A673 (cell line): ENCODE measurements at regions not wholly inside any gene's neighbourhood (a gene's known extent, or its start where the extent isn't known, plus 50 kb on each side); places are given as distances from the start of the nearest gene placed in this dataset.

Experiments used
- EZH2 ChIP-seq: fragments of 200-600 bp; sonication (generic); IDR thresholded peaks from 2 replicates; pipeline ENCODE4 v1.6.1; 2017; ENCODE audit warnings: borderline replicate concordance, low read depth, mild to moderate bottlenecking, mixed read lengths, antibody characterized with exemption, low read length; ENCODE audit not compliant: poor library complexity, severe bottlenecking
- TF ChIP-seq, protein P1 (sequence below): fragments of 300-800, 200-600 bp; sonication (generic); conservative IDR thresholded peaks from 2 replicates; pipeline ENCODE4 v1.5.1; 2017; ENCODE audit warnings: low read depth, mild to moderate bottlenecking, antibody characterized with exemption, low read length, moderate library complexity, mixed read lengths

DNA sequence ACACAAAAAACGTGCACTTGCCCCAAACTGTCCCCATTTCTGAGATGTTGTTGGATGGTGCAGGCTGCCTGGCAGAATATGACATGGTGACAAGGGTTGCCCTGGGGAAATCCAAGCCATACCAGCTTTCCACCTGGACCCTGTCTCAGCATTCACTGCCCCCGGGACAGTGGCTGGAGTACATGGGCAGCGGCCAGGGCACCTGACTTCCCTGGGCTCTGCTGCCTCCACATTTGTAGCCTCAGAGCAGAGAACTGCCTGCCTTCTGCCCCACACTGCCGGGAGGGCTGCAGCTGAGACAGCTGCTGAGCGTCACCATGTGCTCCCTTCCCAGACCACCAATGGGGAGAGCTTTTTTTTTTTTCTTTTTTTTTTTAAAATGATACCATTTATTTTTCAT lies 222.9 kb upstream of the ZNF32 start:
- TF ChIP-seq, protein P1, sequence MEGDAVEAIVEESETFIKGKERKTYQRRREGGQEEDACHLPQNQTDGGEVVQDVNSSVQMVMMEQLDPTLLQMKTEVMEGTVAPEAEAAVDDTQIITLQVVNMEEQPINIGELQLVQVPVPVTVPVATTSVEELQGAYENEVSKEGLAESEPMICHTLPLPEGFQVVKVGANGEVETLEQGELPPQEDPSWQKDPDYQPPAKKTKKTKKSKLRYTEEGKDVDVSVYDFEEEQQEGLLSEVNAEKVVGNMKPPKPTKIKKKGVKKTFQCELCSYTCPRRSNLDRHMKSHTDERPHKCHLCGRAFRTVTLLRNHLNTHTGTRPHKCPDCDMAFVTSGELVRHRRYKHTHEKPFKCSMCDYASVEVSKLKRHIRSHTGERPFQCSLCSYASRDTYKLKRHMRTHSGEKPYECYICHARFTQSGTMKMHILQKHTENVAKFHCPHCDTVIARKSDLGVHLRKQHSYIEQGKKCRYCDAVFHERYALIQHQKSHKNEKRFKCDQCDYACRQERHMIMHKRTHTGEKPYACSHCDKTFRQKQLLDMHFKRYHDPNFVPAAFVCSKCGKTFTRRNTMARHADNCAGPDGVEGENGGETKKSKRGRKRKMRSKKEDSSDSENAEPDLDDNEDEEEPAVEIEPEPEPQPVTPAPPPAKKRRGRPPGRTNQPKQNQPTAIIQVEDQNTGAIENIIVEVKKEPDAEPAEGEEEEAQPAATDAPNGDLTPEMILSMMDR, result no peak
- TF ChIP-seq EZH2, result no peak
